BE2C (cell line): ENCODE measurements at regions not wholly inside any gene's neighbourhood (a gene's known extent, or its start where the extent isn't known, plus 50 kb on each side); places are given as distances from the start of the nearest gene placed in this dataset.

Experiments used
- DNase-seq: peaks from one replicate; pipeline ENCODE4 v3.0.0-alpha.2; 2020
- H3K27me3 ChIP-seq: fragments of 250-450 bp; sonication (Bioruptor Pico); 2 replicates; pipeline ENCODE4 v1.5.1; 2020; ENCODE audit warnings: mild to moderate bottlenecking
- H3K36me3 ChIP-seq: fragments of 250-450 bp; sonication (Bioruptor Pico); 2 replicates; pipeline ENCODE4 v1.5.1; 2020; ENCODE audit warnings: mild to moderate bottlenecking
- H3K4me1 ChIP-seq: fragments of 250-450 bp; sonication (Bioruptor Pico); 2 replicates; pipeline ENCODE4 v1.5.1; 2020
- H3K4me3 ChIP-seq: 2 replicates; pipeline ENCODE4 v1.5.1; 2011; ENCODE audit warnings: low read depth, low read length
- H3K9me3 ChIP-seq: fragments of 250-450 bp; sonication (Bioruptor Pico); 2 replicates; pipeline ENCODE4 v1.5.1; 2020
- CTCF ChIP-seq: IDR thresholded peaks from 2 replicates; pipeline ENCODE4 v1.5.1; 2012; ENCODE audit warnings: mild to moderate bottlenecking, low read depth, low read length

- no peaks in the 10 kb centered on the region for H3K36me3 ChIP-seq
- H3K4me3 ChIP-seq: no peak overlapping the region
- no peaks in the 10 kb centered on the region for H3K9me3 ChIP-seq
- TF ChIP-seq CTCF: no peak
- no peak for DNase-seq
- H3K4me1 ChIP-seq: no peaks in the 10 kb centered on the region
- H3K27me3 ChIP-seq: no peaks in the 10 kb centered on the region
Observed at GRCh38 chr18:24544949-24545348, 84.5 kb downstream of the HRH4 start.

GRCh38 chr18:24545651-24546050 lies 85.2 kb downstream of the HRH4 start:
- Histone ChIP-seq H3K4me3 (no peak overlapping the region), H3K4me1 (no peaks in the 10 kb centered on the region), H3K36me3 (no peaks in the 10 kb centered on the region), H3K27me3 (no peaks in the 10 kb centered on the region), H3K9me3 (no peaks in the 10 kb centered on the region)
- TF ChIP-seq CTCF: no peak
- DNase-seq: no peak

- no peaks in the 10 kb centered on the region for H3K4me1 ChIP-seq
- TF ChIP-seq CTCF: no peak
- H3K9me3 ChIP-seq: no peaks in the 10 kb centered on the region
- no peaks in the 10 kb centered on the region for H3K27me3 ChIP-seq
- no peak for DNase-seq
- H3K36me3 ChIP-seq: no peaks in the 10 kb centered on the region
- no peak overlapping the region for H3K4me3 ChIP-seq
Observed at GRCh38 chr18:24546307-24546706, 85.9 kb downstream of the HRH4 start.

- no peak for DNase-seq
- no peaks in the 10 kb centered on the region for H3K27me3 ChIP-seq
- H3K4me1 ChIP-seq: no peaks in the 10 kb centered on the region
- no peaks in the 10 kb centered on the region for H3K36me3 ChIP-seq
- TF ChIP-seq CTCF: no peak
- no peaks in the 10 kb centered on the region for H3K9me3 ChIP-seq
- no peak overlapping the region for H3K4me3 ChIP-seq
Observed at GRCh38 chr18:24548583-24548982, 88.1 kb downstream of the HRH4 start.

- DNase-seq: no peak
- Histone ChIP-seq H3K27me3 (no peaks in the 10 kb centered on the region), H3K4me3 (no peak overlapping the region), H3K36me3 (no peaks in the 10 kb centered on the region), H3K4me1 (no peaks in the 10 kb centered on the region), H3K9me3 (no peaks in the 10 kb centered on the region)
- TF ChIP-seq CTCF: no peak
Observed at GRCh38 chr18:24552218-24552617, 91.8 kb downstream of the HRH4 start.

- no peaks in the 10 kb centered on the region for H3K27me3 ChIP-seq
- DNase-seq: no peak
- H3K4me3 ChIP-seq: no peak overlapping the region
- H3K36me3 ChIP-seq: no peaks in the 10 kb centered on the region
- TF ChIP-seq CTCF: no peak
- H3K9me3 ChIP-seq: no peaks in the 10 kb centered on the region
- H3K4me1 ChIP-seq: no peaks in the 10 kb centered on the region
Observed at GRCh38 chr18:24553571-24554285, 93.3 kb downstream of the HRH4 start.
